GM19452 (cell line): ENCODE measurements at regions not wholly inside any gene's neighbourhood (a gene's known extent, or its start where the extent isn't known, plus 50 kb on each side); places are given as distances from the start of the nearest gene placed in this dataset.

Source experiments
- ATAC-seq: cut with Tn5 transposase; IDR thresholded peaks from one replicate; pipeline ENCODE4 v1.9.1; 2021; ENCODE audit not compliant: unreplicated experiment

DNA sequence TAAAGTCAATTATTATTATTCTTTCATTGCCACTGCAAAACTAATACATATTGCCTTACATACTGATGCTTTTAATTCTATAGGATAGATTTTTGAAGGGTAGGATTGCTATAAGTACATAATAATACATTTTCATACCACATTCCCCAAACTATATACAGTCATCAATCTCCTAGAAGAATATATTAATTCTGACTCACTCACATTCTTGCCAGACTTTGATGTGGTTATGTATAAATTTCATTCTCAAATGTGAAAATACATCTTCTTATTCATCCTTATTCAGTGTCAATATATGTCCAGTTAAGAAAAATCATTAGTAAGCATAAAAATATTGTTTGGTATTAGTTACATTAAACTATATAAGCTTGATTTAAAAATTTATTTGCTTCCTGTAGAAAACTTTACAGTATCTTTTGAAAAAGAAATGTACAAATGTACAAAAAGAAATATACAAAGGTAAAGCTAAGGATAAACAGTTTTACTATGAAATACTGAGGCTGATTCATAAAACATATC lies 458.8 kb upstream of the CNTN5 start:
- no peak for ATAC-seq

DNA sequence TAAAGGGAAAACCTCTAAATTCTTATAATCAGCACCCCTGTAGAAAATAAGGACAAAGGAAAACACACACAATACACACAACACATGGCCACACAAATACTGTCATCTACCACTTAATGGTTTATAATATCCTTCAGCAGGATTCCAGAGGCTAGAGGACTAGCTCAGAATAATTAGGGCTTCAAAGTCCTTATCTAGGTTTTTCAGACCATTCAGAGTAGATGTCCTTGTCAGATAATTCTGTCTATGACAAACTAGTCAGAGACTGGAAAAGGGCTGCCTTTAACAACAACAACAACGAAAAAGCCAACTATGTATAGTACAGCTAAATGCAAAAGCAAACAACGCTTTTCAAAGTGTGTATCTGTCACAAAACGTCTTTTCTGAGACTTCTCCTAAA lies 456.5 kb upstream of the CNTN5 start:
- ATAC-seq, result no peak

DNA sequence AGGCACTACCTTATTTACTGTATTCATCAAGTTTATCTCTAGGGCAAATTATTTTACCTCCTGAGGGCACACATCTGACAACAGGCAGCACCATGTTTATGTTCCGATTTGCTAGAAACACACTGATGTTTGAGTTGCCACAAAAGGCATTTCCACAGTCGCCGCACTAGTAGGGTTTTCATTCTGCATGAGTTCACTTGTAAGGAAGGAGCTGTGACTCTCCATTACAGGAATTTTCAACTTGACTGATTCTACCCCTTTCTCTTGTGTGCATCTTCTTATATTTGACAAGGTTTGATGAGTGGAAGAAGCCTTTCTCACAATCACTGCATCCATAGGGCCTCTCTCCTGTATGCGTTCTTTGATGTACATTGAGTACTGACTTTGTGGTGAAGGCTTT lies 455.9 kb upstream of the CNTN5 start:
- ATAC-seq, result no peak

DNA sequence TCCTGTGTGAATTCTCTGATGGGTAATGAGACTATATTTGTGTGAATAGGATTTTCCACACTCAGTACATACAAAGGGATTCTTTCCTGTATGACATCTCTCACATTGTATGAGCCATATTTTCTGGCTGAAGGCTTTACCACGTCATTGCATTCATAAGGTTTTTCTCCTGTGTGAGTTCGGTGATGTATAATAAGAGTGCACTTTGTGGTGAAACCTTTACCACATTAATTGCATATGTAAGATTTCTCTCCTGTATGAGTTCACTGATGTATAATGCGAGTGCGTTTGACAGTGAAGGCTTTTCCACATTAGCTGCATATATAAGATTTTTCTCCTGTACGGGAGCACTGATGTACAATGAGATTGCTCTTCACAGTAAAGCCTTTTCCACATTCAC lies 455.4 kb upstream of the CNTN5 start:
- ATAC-seq, result no peak

DNA sequence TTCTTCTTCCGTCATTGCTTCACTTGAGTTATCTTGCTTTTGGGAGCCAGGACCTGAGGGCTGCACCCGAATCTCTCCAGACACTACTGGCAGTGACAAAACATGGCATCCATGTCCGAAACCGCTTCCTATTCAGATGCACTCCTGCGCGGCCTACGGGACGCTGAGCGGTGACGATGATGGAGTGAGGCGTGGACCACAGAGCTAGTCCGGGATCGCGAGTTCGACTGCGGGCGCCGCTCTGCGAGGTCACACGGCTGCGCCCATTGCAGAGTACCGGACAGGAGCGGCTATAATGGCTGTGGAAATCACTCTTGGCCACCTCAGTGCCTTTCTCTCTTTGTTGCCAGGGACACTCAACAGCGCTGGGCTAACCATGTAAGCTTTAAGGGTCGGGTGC lies 453.8 kb upstream of the CNTN5 start:
- ATAC-seq, result no peak

DNA sequence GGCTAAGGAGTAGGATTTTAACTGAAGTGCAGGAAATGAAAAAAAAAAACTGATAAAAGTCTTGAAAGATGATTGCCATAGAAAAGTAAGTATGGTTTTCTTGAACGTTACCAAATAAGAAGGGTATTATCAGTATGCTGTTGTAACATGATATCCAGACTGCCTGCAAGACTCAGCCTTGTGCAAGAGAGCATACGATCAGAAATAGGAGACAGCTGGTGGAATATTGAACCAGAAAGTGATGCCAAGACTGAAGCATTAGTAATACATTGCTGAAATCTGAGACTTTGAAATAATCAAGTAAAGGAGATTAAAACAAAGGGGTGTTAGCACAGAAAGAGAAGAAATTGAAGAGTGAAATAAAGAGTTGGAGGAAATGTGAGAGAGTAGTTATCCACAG lies 452.7 kb upstream of the CNTN5 start:
- no peak for ATAC-seq

DNA sequence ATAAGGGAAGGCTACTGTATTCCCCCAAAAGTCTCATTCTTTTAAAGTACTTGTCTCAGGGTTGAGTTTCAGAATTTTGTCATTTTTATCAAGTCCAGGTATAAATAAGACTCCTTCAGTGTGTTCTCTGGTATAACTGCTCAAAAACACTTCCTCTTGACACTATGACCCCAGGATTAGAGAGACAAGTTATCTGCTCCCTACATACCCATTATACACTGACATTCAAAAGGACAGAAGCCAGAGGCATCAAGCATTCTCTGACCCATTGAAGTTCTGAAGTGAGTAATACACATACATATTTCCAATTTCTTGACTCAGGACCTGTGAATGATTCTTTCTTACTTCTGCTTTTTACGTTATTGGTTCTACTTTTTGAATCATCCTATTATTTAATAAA lies 447.8 kb upstream of the CNTN5 start:
- no peak for ATAC-seq

DNA sequence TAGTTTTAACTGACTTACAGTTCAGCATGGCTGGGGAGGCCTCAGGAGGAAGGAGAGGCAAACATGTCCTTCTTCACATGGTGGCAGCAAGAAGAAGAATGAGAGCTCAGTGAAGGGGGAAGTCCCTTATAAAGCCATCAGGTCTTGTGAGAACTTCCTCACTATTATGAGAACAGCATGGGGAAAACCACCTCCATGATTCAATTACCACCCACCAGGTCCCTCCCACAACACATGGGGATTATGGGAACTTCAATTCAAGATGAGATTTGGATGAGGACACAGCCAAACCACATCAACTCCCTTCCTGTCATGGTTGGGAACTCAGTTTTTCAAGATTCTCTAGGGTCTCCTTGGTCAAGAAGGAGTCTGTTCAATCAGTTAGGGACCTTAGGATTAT lies 432.9 kb upstream of the CNTN5 start:
- no peak for ATAC-seq

DNA sequence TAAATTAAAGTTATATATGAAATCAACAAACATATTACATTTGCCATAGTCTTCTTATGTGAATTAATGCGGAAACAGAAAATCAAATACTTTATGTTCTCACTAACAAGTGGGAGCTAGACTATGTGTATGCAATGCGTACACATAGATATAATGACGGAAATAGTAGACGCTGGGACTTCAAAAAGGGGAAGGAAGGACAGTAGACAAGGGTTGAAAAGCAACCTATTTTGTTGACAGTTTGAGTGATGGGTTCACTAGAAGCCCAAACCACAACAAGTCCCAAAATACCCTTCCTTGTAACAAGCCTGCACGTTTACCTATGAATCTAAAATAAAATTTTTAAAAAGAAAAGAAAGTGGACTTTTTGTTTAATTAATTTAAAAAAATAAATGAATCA lies 430.8 kb upstream of the CNTN5 start:
- no peak for ATAC-seq

DNA sequence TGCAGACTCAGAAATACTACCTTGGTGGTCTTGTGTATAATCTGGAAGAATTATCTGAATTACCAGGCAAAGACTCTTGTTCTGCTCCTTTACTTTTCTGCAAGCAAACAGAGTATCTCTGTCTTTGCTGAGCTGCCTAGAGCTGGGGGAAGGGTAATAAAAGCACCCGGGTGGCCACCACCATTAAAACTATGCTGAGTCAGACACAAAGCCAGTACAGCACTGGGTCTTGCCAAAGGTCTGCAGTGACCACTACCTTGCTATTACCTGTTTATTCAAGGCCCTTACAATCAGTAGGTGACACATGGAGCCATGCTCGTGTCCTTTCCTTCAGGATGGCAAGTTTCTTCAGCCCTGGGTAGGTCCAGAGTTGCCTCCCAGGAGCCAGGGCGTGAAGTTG lies 420.6 kb upstream of the CNTN5 start:
- no peak for ATAC-seq

DNA sequence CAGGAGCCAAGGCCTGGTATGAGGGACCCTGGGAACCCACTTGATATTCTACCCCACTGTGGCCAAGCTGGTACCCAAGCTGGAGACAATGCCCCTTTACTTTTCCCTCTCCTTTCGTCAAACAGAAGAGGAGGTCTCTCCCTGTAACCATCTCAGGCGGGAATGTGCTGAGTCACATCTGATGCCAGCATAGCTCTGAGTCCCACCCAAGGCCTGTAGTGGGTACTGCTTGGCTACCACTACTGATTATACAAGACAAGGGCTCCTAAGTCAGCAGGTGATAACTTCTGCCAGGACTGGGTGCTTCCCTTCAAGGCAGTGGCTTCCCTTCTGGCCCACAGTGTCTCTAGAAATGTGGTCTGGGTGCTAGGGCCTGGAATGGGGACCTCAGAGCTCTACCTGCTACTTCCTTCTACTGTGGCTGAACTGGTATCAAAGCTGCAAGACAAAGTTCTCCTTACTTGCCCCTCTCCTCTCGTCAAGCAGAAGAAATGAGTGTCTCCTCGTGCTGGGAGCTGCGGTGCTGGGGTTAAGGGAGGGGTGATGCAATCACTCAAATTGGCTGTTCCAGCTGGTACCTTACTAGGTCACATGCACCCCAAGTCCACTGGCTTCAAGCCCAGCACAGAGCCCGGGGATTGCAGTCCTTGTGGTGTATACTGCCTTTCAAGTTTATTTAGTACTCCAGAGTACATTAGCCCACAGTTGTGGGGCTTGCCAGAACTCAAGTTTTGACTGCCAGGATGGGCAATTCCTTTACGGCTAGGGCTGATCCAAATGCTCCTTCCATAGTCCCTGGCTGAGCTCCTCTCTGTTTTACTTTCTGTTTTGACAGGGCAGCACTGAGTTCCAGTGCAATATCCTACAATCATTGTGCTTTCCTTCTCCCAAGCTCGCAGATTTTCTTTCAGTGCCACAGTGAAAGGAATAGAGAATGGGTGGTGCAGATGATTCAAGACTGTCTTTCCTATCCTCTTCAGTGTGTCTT lies 419.7 kb upstream of the CNTN5 start:
- ATAC-seq, result no peak

DNA sequence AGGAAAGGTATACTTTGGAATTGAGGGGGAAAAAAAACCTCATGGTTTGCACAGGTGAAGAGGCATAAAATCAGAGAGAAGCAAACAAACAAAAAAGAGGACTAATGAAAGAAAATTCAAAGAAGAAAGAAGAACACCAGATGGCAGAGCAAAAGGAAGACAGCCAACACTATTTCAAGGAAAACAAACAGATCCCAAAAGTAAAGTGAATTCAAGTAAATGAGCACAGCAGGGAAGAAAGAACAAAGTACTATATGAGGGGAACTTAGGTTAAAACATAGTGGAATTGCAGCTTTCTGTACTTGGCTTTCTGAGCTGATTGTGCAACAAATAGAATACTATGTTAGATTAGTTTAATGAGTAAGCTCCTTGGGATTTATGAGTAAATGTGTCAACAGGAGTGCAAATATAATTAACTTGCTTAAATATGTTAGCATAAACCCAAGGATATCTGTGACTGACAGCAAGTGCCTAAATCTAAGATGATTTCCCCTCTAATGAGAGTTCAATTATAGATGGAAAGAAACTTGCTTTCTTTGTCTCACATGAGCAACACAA lies 404.6 kb upstream of the CNTN5 start:
- ATAC-seq, result no peak

DNA sequence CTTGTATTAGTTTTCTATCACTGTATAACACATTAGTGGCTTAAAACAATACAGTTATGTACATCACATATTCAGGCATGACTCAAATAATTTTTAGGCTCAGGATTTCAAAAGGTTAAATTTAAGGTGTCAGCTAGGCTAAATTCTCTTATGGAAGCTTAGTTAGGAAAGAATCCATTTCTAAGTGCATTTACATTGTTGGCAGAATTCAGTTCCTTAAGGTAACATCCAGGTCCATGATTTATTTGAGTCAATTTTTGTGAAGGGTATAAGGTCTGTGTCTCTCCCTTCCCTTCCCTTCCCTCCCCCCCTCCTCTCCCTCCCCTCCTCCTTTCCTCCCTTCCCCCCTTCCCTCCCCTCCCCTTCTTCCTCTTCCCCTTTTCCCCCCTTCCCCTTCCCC lies 399.0 kb upstream of the CNTN5 start:
- no peak for ATAC-seq

DNA sequence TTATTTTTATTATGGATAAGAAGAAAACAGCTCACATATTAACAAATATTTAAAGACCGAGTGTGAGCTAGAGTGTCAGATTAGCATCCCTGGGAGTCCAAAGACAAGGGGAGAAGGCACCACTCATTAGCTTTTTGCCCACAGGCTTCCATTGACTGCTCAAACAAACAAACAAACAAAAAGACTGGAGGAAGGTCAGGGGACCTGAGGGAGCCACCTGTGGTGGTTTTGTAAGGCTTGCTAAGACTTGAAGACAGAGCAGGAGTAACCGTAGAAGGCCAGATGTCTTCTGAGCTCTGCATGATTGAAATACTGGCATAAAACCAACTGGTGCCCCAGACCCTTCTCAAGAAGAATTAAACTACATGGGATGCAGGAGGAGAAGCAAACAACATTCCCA lies 395.2 kb upstream of the CNTN5 start:
- no peak for ATAC-seq

DNA sequence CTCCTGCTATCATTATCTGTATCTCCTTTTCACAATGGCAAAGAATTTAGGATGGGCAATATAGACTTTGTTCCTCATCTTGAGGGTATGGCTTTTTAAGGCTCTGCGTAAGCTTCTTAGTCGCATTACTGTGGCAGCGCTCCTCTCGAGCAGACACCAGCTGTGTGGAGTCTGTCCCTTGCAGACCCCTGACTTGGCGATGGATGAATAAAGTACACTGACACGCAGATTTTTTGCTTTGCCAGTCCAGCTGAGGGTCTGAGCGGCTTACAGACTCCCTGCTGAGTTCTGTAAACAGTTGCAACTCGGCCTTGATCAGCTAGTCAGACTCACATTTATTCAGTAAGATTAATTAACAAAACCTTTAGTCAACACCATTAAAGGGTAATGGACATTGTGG lies 390.0 kb upstream of the CNTN5 start:
- no peak for ATAC-seq

DNA sequence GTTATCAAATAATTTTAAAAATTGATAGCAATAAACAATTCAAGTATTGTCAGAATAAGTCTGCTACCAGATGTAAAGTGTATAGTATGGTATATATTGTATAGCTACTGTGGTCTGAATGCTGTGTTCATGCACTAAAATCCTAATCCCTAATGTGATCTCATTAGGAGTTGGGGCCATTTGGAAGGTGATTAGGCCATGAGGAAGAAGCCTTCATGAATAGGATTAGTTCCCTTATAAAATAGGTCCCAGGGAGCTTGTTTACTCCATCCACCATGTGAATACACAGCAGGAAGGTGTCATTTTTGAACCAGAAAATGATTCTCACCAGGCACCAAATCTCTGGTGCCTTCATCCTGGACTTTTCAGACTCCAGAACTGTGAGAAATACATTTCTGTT lies 363.0 kb upstream of the CNTN5 start:
- no peak for ATAC-seq

DNA sequence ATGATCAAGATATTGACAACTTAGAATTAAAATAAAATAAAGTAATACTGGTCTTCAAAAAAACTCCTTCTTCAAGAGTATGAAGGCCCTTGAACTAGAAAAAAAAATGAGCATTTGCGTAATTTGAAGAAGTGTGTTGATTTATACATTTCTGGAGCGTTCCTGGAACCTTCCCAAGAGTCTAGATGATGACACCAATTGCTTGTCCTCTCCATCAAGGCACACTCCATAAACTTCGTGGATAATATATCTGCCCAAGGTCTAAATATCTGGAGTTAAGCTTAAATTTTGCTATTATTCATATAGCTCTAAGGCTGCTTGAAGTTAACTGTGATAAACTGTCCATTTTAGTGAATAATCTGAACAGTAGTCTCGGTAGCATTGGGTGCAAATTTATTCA lies 361.3 kb upstream of the CNTN5 start:
- ATAC-seq, result no peak

DNA sequence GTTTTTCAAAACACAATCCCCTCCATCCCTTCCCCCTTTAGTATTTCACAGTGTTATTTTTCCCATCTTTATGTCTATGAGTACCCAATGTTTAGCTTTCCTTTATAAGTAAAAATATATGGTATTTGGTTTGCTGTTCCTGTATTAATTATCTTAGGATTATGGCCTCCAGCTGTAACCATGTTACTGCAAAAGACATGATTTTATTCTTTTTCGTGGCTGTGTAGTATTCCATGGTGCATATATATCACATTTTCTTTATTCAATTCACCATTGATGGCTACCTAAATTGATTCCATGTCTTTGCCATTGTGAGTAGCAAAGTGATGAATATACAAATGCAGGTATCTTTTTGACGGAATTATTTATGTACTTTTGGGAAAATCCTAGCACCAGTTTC lies 346.4 kb upstream of the CNTN5 start:
- ATAC-seq, result no peak

DNA sequence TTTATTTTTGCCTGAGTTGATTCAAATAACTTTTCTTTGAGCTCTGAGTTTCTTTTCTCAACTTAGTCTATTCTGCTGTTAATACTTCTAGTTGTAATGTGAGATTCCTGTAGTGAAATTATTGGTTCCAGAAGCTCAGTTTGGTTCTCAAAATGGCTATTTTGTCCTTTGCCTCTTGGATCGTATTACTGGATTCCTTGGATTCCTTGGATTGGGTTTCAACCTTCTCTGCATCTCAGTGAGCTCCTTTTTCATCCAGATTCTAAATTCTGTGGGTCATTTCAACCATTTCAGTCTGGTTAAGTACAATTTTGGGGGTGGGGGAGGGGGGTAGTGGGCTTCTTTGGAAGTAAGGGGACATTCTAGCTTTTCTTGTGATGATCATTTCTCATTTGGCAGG lies 341.1 kb upstream of the CNTN5 start:
- no peak for ATAC-seq

DNA sequence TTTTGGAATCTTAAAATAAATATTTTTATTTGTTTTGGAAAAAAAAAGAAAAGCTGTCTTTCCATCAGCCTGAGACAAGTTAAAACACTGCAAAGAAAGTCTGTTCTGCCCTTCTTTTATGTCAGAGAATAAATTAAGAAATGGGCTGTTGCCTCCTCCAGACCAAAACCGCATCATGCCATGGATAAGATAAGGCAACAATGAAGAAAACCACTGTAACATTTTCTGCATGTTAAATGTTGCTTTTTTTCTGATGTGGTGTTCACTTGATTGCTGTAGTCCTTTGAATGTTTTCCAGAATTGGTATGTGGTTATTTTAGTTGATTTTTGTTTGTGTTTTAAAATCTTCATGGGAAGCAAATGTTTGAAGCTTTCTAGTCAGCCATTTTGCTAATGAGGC lies 319.2 kb upstream of the CNTN5 start:
- ATAC-seq, result no peak

DNA sequence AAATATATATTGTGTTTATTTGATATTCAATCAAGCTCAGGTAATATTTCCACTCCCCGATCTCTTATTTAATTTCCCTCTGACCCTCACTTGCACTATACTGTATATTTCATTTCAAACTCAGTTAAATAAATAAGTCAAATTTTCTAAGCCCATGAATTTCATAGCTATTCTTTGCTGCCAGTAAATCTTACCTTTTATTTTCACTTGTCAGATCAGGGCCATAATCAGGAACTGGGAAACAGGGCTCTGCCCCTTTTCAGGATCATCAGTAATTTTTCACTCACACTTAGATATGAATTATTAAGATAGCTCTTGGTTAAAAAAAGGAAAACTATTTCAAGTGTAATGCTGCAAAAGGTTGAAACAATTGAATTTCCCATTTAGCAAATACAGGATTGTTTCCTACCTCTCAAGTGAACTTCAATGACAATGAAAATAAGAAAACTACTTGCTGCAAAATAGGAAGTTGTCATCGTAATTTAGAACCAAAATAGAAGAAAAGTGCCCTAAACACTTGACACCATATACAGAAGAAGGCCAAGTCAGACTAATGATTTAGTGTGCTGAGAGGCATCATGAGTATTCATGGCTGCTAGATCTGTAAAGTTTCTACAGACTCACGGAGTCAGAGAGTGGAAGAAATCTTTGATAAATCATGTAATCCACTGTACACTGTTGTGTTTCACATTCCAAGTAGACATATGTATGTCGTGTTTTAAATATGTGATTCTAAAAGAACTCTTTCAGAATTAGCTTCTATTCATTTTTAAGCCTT lies 316.8 kb upstream of the CNTN5 start:
- no peak for ATAC-seq

DNA sequence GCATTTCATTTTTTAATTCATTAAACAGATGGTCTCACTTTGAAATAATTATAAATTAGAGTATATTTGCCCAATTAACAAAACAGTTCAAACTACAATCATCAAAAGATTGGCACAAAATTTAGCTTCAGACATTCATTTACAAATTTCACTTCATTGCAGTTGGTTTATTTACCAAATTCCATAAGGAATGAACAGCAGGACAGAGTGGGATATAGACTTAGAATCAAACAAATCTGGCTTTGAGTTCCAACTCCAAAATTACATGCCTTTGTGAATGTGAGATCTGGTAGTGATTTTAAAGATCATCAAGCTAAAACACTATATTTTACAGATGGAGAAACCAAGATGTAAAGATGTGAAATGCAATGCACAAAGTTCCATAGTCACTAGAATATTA lies 310.7 kb upstream of the CNTN5 start:
- ATAC-seq, result no peak
